ENCODE measurements at regions not wholly inside any gene's neighbourhood (a gene's known extent, or its start where the extent isn't known, plus 50 kb on each side); places are given as distances from the start of the nearest gene placed in this dataset.
"Not testable (repeated sequence)": the region's sequence is repeated elsewhere in the genome, so short reads cannot be mapped to it uniquely, and the experiment has no call there.

DNA sequence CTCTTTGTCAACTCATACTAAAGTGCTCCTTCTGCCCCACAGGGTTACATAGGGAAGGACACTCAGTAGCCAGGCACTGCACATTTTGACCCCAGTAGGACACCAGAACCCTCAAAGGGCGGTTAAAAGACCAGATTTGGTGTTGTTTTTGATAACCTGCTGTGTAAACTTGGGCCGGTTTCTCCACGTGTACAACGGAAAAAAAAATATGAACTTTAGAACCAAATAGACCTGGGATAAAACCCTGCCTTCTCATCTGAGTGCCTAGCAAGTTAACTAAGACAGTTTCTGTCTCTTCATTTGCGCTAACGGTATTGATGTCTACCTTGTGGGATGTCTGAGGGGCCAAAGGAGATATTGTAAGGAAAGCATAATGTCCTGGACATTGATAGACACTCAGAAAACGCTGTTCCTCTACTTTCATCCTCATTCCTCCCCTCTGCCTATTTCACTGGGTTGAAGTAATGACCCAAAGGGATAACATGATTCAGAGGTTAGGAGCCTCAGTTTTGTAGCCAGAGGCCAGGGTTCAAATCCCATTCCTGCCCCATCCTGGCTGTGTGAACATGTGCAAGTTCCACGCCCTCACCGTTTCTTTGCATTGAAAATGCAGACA, 155.9 kb upstream of the LPP start:
- DNase-seq (ENCODE audit: low read depth) = no peak

- no peak for DNase-seq (ENCODE audit: low read depth)
These were observed 155.3 kb upstream of the LPP start for GRCh38 chr3:187998611-187999010.

DNA sequence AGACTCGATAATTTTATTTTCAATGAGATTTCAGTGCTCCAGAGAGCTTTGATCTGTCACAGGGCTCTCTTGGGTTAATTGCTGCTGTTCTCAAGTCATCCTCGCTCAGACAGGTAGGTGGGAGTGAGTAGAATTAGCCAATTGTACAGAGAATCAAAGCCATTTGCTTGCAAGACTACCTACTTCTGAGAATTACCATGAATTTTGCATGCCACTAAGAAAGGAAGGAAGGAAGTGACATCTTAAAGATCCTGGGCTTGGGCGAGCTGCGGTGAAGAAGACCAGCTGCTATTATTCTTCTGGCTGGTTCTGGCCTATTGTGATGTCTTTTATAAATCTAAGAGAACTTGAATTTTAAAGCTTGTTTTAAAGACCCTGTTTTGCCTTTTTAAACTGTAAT, 154.1 kb upstream of the LPP start:
- DNase-seq (ENCODE audit: low read depth) = no peak

DNA sequence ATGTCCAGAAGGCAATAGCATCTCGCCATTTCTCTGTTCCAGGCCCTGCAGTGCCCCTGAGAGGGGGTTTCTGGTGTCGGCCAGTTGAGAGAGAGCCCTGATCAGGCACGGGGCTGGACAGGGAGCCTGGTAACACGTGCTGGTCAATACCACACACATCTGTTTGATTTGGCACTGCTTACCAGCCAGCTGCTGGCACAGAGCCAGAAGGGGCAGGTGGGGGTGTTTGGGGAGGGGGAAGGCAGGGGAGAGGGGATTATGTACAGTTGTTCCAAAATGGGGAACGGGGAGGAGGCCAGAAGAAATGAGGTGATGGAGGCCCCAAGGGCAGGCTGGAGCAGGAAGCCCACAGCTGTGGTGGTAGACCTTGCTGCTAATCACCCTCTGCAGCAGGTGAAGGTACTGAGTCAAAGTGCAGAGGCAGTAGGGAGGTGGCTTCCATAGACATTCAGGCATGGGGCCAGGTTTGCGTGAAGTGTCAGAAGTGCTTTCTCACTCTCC, 153.5 kb upstream of the LPP start:
- DNase-seq (ENCODE audit: low read depth) = no peak

DNA sequence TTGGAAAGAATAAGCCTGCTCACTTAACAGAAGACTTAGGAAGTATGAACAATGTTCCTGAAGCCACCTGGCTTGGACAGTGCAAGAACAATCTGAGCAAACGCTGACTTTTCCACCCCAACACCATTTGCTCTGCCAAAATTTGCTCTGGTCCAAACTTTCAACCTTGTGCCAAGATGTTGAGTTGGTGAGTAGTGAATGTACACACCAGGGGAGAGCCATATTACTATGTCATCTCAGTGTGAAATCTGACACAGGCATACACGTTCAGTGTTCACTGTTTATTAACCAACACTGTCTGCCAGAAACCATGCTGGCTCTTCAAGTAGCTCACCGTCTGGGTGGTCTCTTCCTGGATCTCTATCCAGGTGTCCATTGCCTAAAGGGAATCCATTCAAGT, 152.9 kb upstream of the LPP start:
- DNase-seq (ENCODE audit: low read depth) = no peak

GRCh38 chr3:188001926-188002325, 152.0 kb upstream of the LPP start:
- DNase-seq (ENCODE audit: low read depth) = no peak

DNA sequence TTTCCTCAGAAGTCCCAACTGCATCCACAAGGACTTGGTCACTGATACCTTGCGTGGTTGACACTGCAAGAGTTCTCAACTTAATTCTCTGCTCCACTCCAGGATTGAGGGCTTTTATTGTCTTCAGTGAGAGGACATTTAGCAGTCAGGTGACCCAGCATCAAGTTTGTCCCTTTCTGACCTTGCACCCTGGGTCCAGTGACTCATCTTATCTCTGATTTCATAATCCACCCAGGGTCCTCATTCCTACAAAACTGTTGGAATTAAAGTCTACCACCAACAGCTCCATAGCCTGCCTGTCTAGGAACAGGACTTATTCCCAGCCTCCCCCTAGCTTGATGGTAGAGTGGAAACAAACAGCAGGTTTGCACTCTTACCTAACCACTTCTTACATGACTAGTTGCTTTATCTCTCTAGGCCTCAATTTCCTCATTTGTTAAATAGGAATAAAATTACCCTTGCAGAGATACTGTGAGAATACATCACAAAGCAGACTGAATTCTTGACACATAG, 151.3 kb upstream of the LPP start:
- no peak for DNase-seq (ENCODE audit: low read depth)

DNA sequence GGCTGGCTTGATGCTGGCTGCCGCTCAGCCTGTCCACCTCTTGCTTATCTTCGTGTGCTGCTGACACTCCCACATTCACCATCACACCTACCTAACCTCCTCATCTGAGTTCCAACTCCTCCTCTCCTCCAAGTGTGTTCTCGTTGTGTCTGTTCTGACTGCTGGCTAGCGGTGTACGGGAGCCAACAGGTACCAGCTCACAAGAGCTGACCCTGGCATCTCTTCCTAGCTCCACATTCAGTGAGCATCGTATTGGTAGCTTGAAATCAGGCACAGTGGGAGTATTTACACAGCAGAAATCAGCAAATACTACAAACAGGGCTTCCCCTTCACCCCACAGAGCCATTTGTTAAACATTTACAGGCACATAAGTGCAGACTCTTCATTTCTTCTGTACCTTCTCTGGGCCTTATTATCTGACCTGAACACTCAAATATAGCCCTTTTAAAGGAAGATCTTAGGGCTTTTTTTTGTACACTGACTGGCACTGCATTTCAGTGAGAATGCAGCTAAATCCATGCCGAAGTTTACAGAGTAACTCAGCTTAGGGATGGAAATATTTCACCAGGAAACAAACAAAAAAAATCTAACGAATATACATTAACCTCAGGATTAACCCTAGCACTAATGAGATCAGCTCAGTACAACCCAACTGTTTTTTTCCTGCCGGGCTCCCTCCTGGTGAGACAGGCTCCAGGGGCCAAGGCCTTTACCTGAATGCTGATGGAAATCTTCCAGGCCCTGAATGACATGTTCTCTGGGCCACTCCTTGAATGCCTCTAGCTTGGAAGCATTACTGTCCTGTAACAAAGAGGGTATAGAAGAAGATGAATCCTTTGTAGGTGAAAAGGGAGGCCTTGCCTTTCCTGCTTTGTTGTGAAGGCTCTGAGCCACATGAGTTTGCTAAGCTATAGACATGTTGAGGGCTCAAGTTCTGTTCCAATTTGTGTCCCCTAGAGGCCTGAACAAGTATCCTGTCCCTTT, 150.5 kb upstream of the LPP start:
- DNase-seq (ENCODE audit: low read depth) = no peak

DNA sequence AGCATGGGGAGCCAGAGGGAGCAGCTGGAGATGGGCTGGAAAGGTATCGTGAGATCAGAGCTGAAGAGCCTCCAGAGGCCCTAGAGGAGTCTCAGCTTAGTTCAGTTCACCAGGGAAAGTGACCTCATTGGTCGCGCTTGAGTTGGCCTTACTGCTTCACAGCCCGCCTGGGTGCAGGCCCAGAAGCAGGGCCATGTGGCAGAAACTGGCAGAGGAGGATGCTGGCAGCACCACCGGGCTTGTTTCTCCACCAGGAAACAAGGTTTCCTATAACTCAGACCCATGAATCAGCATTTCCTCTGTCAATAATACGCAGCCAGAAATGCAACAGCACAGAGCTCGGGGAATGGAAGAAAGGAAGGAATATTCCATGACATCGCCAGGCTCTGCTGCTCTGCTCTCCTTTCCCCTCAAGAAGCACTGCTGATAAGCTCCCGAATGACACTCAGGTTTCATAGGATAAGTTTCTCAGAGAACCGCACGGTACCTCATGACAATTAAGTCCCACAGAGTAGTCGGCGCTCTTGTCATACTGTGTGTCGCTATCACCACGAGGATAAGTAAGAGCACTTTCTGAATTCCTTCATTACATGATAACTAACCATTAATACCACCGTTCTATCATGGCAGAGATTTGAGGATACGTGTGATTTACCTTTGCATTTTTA, 147.1 kb upstream of the LPP start:
- DNase-seq (ENCODE audit: low read depth) = no peak

- DNase-seq (ENCODE audit: low read depth) = no peak
These were observed 146.1 kb upstream of the LPP start for GRCh38 chr3:188007897-188008296.

DNA sequence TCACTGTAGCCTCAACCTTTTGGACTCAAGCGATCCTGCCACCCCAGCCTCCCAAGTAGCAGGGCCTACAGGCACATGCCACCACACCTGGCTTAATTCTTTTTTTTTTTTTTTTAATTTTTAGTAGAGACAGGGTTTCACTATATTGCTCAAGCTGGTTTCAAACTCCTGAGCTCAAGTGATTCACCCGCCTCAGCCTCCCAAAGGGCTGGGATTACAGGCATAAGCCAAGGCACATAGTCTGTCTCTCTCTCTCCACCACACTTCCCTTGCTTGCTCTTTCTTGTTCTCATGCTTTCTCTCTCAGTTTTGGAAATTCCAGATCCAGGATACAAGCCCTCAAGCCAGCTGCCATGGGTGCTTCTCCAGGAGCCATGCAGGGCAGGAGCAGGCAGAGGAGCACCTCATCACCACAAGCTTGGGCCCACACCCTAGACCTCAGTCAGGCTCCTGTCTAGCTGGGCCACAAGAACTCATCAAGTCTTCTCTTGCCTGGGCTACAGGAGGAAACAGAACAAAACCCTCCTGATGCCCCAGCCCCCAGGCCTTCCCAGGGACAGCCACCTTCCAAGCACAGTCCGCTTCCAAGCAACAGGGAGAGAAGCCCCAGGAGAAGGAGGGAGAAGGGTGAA, 145.3 kb upstream of the LPP start:
- DNase-seq (ENCODE audit: low read depth) = no peak

DNA sequence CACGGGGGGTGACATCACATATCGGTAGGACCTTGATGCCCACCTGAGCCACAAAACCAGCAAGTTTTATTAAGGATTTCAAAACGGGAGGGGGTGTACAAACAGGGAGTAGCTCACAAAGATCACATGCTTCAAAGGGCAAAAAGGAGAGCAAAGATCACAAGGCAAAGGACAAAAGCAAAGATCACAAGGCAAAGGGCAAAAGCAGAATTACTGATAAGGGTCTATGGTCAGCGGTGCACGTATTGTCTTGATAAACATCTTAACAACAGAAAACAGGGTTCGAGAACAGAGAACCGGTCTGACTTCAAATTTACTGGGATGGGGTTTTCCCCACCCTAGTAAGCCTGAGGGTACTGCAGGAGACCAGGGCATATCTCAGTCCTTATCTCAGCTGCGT, 143.5 kb upstream of the LPP start:
- no peak for DNase-seq (ENCODE audit: low read depth)

- DNase-seq (ENCODE audit: low read depth) = no peak
These were observed 134.2 kb upstream of the LPP start for GRCh38 chr3:188019727-188020126.

DNA sequence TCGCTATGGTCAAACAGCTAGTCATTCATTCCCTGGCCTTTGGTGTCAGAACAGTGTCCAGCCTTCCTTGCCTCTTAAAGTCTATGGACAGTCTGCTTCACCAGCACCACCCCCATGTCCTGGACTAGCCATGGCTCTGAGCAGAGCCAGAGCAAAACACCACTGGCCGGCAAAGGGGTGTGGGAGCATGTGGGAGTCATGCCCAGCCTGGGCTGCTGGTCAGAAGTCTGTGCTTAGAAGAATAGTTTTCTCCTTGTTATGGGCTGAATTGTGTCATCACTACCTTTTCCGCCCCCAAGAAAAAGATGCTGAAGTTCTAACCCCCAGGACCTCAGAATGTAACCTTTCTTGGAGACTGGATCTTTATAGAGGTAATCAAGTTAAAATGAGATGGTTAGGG, 132.9 kb upstream of the LPP start:
- no peak for DNase-seq (ENCODE audit: low read depth)

DNA sequence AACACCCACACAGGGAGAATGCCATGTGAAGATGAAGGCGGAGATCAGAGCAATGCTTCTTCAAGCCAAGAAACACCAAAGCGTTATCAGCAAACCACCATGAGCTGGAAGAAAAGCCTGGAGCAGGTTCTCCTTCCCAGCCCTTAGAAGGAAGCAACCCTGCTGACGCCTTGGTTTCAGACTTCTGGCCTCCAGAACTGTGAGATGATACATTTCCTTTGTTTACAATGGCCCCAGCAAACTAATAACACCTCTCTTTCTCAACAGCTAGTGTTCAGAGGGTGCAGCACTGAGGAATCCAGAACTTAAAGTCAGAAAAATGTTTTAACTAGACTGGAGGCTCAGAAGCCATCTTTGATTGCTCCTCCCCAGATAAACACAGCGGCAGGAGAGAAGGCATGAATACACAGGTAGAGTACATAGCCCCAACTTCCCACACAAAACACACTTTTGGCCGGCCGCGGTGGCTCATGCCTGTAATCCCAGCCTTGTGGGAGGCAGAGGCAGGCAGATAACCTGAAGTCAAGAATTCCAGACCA, 132.4 kb upstream of the LPP start:
- no peak for DNase-seq (ENCODE audit: low read depth)

GRCh38 chr3:188022902-188023301, 131.1 kb upstream of the LPP start:
- DNase-seq (ENCODE audit: low read depth) = not testable (repeated sequence)

GRCh38 chr3:188025555-188025954, 128.4 kb upstream of the LPP start:
- DNase-seq (ENCODE audit: low read depth) = no peak

DNA sequence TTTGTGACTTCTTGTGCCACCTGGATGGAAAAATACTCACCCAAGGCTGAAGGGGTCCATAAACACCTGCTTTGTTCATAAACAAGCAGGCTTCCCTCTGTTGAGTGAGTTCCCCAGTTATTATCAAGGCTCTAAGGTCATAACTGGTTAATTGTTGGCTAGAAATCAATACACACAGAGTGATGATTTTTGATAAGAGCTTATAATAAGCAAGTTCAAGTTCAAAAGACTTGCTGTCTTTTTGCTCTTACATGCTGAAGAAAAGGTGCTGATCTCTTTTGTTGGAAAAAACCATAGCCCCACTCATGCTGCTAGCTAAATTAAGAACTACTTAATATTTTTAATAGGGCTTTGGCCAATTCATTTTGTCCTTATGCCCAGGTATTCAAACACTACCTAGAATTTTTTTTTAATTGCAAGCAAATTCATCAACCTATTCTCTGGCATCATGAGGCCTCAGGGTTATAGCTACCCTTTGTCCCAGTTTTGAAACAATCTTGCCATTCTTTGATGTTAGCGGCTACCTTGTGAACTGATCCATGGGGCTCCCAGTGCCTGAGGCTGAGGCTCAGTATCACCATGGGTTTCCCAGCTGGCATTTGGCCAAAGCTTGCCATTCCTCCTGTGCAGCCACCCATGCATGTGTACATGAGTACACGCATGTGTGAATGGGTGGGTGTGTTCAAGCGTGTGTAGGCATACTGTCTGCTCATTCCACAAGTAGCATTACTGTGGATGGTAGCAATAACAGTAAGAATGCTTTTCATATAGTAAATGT, 127.6 kb upstream of the LPP start:
- DNase-seq (ENCODE audit: low read depth) = no peak

GRCh38 chr3:188031121-188031520, 122.8 kb upstream of the LPP start:
- no peak for DNase-seq (ENCODE audit: low read depth)

DNA sequence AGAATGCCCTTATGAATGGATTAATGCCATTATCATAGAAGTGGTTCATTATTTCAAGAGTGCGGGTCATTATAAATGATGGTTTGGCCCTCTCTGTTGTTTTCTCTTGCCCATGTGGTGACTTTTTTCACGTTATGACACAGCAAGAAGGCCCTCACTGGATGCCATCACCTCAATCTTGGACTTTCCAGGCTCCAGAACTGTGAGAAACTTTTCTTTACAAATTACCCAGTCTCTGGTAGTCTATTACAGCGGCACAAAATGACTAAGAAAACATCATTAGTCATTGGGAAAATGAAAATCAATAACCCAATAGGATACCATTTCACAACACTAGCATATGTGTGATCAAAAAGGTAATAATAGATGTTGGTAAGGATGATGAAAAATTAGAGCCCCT, 119.0 kb upstream of the LPP start:
- DNase-seq (ENCODE audit: low read depth) = no peak
